Lower leg skin (tissue), 3 donors: ENCODE measurements at regions not wholly inside any gene's neighbourhood (a gene's known extent, or its start where the extent isn't known, plus 50 kb on each side); places are given as distances from the start of the nearest gene placed in this dataset.

Experiments
- POLR2A ChIP-seq, 2 donors: fragments of 450-650 bp; IDR thresholded peaks; one replicate each; pipeline ENCODE4 v1.6.1; 2016 to 2017; ENCODE audit warnings: antibody characterized with exemption in 2 of 2, mild to moderate bottlenecking in 1 of 2, moderate library complexity in 1 of 2
- TF ChIP-seq, protein P1 (sequence below), 3 donors: fragments of 450-650 bp; IDR thresholded peaks; one replicate each; pipeline ENCODE4 v1.5.1; 2016; ENCODE audit warnings: antibody characterized with exemption in 3 of 3, mild to moderate bottlenecking in 3 of 3, moderate library complexity in 2 of 3

DNA sequence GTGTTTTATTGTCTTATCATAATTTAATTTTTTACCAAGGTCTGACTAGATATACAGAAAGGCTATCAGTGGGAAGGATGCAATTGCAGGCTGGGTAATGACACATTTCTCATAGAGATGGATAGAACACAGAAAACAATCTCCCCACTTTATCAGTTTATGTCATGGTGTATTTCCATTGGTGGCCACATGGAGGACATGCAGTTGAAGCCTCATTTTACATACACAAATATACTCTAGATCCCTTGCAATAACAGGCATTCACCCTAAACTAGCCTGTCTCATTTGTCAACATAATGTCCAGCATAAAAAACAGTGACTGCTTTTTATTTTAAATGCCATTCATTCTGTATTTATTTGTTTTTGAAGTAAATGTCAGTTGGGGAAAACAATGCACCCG is 526.3 kb downstream of the GABRG2 start:
- TF ChIP-seq, protein P1, sequence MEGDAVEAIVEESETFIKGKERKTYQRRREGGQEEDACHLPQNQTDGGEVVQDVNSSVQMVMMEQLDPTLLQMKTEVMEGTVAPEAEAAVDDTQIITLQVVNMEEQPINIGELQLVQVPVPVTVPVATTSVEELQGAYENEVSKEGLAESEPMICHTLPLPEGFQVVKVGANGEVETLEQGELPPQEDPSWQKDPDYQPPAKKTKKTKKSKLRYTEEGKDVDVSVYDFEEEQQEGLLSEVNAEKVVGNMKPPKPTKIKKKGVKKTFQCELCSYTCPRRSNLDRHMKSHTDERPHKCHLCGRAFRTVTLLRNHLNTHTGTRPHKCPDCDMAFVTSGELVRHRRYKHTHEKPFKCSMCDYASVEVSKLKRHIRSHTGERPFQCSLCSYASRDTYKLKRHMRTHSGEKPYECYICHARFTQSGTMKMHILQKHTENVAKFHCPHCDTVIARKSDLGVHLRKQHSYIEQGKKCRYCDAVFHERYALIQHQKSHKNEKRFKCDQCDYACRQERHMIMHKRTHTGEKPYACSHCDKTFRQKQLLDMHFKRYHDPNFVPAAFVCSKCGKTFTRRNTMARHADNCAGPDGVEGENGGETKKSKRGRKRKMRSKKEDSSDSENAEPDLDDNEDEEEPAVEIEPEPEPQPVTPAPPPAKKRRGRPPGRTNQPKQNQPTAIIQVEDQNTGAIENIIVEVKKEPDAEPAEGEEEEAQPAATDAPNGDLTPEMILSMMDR (IDR thresholded peaks at IDR 0.05) = no peak
- TF ChIP-seq POLR2A (IDR thresholded peaks at IDR 0.05) = no peak
